ENCODE measurements at regions not wholly inside any gene's neighbourhood (a gene's known extent, or its start where the extent isn't known, plus 50 kb on each side); places are given as distances from the start of the nearest gene placed in this dataset.

DNA sequence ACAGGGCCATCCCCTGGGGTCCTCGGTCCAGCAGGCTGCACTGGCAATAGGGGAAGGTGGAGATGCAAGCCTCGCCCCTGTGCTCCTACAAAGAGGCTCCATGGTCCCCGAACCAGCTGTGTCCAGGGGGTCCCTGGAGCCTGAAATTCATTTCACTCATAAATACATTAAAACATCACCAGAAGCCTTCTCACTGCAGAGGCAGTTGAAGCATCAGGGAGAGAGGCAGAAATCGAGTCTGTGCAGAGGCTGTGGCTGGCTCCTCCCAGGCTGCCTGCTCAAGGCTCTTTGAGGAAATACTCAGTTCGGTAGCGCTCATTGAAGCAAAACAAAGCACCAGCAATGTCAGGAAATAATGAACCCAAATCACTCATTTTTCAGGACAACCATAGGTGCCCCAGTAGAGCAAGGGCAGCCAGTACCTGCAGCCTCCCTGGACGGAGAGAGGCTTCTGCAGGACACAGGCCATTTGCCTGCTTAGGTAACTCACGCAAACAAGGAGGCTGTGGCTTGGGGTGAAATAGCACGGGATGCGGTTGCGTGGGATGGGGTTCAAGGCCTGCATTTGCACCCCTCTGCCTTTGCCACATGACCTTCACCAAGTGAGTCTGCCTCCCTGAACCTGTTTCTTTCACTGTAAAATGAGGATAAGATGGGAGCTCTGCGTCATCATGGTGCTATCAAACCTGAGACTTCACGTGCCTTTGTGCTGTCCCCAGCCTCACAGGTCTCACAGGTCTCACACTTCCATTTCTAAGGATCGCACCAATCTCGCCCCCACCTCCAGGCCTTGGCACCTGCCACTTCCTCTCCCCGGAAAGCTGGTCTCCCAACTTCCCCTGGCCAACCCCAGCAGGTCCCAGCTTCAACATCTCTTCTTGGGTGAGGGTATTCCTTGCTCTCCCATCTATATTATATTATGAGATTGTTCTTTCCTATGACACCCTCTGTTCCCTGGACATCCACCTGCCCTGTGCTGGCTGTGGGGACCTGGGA, 84.3 kb upstream of the SHISAL1 start:
- TF ChIP-seq CTCF (IDR thresholded peaks at IDR 0.05; ENCODE audit: borderline replicate concordance, extremely low read depth, low read length, poor library complexity, severe bottlenecking) (no peak), EZH2 (IDR thresholded peaks at IDR 0.05; ENCODE audit: borderline replicate concordance, low read depth, low read length, severe bottlenecking) (no peak)
